ENCODE measurements at regions not wholly inside any gene's neighbourhood (a gene's known extent, or its start where the extent isn't known, plus 50 kb on each side); places are given as distances from the start of the nearest gene placed in this dataset.

GRCh38 chr12:127623362-127623761, 643.6 kb upstream of the TMEM132C start:
- Histone ChIP-seq H3K36me3 (no peaks in the 10 kb centered on the region), H3K4me1 (no peaks in the 10 kb centered on the region), H3K27me3 (replicated peaks in 1 of 7) (no peaks in the 10 kb centered on the region), H3K4me3 (no peak overlapping the region), H3K27ac (no peak overlapping the region), H3K9me3 (peaks cover 0 to 14% (median 3%) of the 10 kb centered on the region in 8 donors)
- DNase-seq, result no peak
- TF ChIP-seq POLR2AphosphoS5 (IDR thresholded peaks at IDR 0.05) (no peak), CTCF (IDR thresholded peaks at IDR 0.05 in 8 of 11, conservative IDR thresholded peaks at IDR 0.05 in 3 of 11) (no peak), POLR2A (IDR thresholded peaks at IDR 0.05) (no peak)
- 81 to 95% (median 89%) methylated on average over 4 of the region's 4 CpGs for WGBS, 5 donors
- intact Hi-C loops (cut with DNase I; ENCODE audit: low total_unique reads), result no loop called here

- Histone ChIP-seq H3K9me3 (peaks cover 0 to 14% (median 0%) of the 10 kb centered on the region in 8 donors), H3K36me3 (no peaks in the 10 kb centered on the region), H3K27ac (no peak overlapping the region), H3K4me1 (no peaks in the 10 kb centered on the region), H3K27me3 (replicated peaks in 1 of 7) (no peaks in the 10 kb centered on the region), H3K4me3 (no peak overlapping the region)
- TF ChIP-seq CTCF (IDR thresholded peaks at IDR 0.05 in 8 of 11, conservative IDR thresholded peaks at IDR 0.05 in 3 of 11) (no peak), POLR2A (IDR thresholded peaks at IDR 0.05) (no peak), POLR2AphosphoS5 (IDR thresholded peaks at IDR 0.05) (no peak)
- intact Hi-C loops (cut with DNase I; ENCODE audit: low total_unique reads), result no loop called here
- no peak for DNase-seq
- WGBS, 5 donors, result 72 to 87% (median 77%) methylated on average over 5 of the region's 5 CpGs
Measured at GRCh38 chr12:127625176-127625771, 641.7 kb upstream of the TMEM132C start.

GRCh38 chr12:127628645-127629044, 638.3 kb upstream of the TMEM132C start:
- 86 to 93% (median 91%) methylated on average over 3 of the region's 3 CpGs for WGBS, 5 donors
- TF ChIP-seq CTCF (IDR thresholded peaks at IDR 0.05 in 8 of 11, conservative IDR thresholded peaks at IDR 0.05 in 3 of 11) (no peak), POLR2AphosphoS5 (IDR thresholded peaks at IDR 0.05) (no peak), POLR2A (IDR thresholded peaks at IDR 0.05) (no peak)

GRCh38 chr12:127629066-127629820, 637.7 kb upstream of the TMEM132C start:
- no peaks in the 10 kb centered on the region for H3K9me3 ChIP-seq
- peaks cover 0 to 4% (median 0%) of the 10 kb centered on the region in 7 donors for H3K27me3 ChIP-seq (replicated peaks in 1 of 7)
- WGBS, 5 donors, result 68 to 81% (median 74%) methylated on average over 10 of the region's 10 CpGs
- H3K36me3 ChIP-seq, result no peaks in the 10 kb centered on the region
- H3K4me3 ChIP-seq, result no peak overlapping the region
- DNase-seq, result no peak
- H3K27ac ChIP-seq, result no peak overlapping the region
- H3K4me1 ChIP-seq, result no peaks in the 10 kb centered on the region
- TF ChIP-seq CTCF (IDR thresholded peaks at IDR 0.05 in 8 of 11, conservative IDR thresholded peaks at IDR 0.05 in 3 of 11), result no peak
- no peak for TF ChIP-seq POLR2AphosphoS5 (IDR thresholded peaks at IDR 0.05)
- no peak for TF ChIP-seq POLR2A (IDR thresholded peaks at IDR 0.05)
- intact Hi-C loops (cut with DNase I; ENCODE audit: low total_unique reads), result no loop called here

More at GRCh38 chr12:127628645-127629044, 638.3 kb upstream of the TMEM132C start:
- DNase-seq, result no peak
- Histone ChIP-seq H3K4me3 (no peak overlapping the region), H3K27ac (no peak overlapping the region), H3K9me3 (no peaks in the 10 kb centered on the region), H3K36me3 (no peaks in the 10 kb centered on the region), H3K27me3 (replicated peaks in 1 of 7) (peaks cover 0 to 1% (median 0%) of the 10 kb centered on the region in 7 donors), H3K4me1 (no peaks in the 10 kb centered on the region)
- intact Hi-C loops (cut with DNase I; ENCODE audit: low total_unique reads), result no loop called here
